Neural progenitor cell (in vitro differentiated cells): ENCODE measurements at regions not wholly inside any gene's neighbourhood (a gene's known extent, or its start where the extent isn't known, plus 50 kb on each side); places are given as distances from the start of the nearest gene placed in this dataset.

ENCODE experiments used
- DNase-seq: peaks from one replicate; pipeline ENCODE4 v3.0.0-alpha.2; 2016; ENCODE audit warnings: low spot score
- H2AFZ ChIP-seq: fragments of 200-600 bp; sonication (generic); replicated peaks from 2 replicates; pipeline ENCODE4 v1.6.1; 2016; ENCODE audit warnings: antibody characterized with exemption
- H3F3A ChIP-seq: fragments of 200-600 bp; sonication (generic); 2 replicates; pipeline ENCODE4 v1.6.1; 2016; ENCODE audit warnings: antibody characterized with exemption, low read depth
- H3K27ac ChIP-seq: fragments of 200-600 bp; sonication (generic); 2 replicates; pipeline ENCODE4 v1.5.1; 2016; ENCODE audit warnings: mild to moderate bottlenecking
- H3K27me3 ChIP-seq: fragments of 200-600 bp; sonication (generic); 2 replicates; pipeline ENCODE4 v1.6.1; 2016; ENCODE audit warnings: mild to moderate bottlenecking, moderate library complexity
- H3K36me3 ChIP-seq: fragments of 200-600 bp; sonication (generic); 2 replicates; pipeline ENCODE4 v1.5.1; 2016
- H3K4me1 ChIP-seq: fragments of 200-600 bp; sonication (generic); 2 replicates; pipeline ENCODE4 v1.6.1; 2016; ENCODE audit warnings: mixed run types
- H3K4me2 ChIP-seq: fragments of 200-600 bp; sonication (generic); 2 replicates; pipeline ENCODE4 v1.6.1; 2016
- H3K4me3 ChIP-seq: fragments of 200-600 bp; sonication (generic); 2 replicates; pipeline ENCODE4 v1.5.1; 2016
- H3K79me2 ChIP-seq: fragments of 200-600 bp; sonication (generic); 2 replicates; pipeline ENCODE4 v1.6.1; 2016; ENCODE audit warnings: low read depth
- H3K9ac ChIP-seq: fragments of 200-600 bp; sonication (generic); 2 replicates; pipeline ENCODE4 v1.6.1; 2016
- H3K9me3 ChIP-seq: fragments of 200-600 bp; sonication (generic); 2 replicates; pipeline ENCODE4 v1.5.1; 2016; ENCODE audit warnings: low read depth
- H4K20me1 ChIP-seq: fragments of 200-600 bp; sonication (generic); 2 replicates; pipeline ENCODE4 v1.6.1; 2016; ENCODE audit warnings: low read depth
- H3K27ac Mint-ChIP-seq: 3 replicates; pipeline ENCODE4 v1.8.0; 2021; ENCODE audit warnings: mixed read lengths
- H3K27me3 Mint-ChIP-seq: 2 replicates; pipeline ENCODE4 v1.8.0; 2022; ENCODE audit warnings: low read depth, mild to moderate bottlenecking, inconsistent platforms, moderate library complexity, mixed read lengths; ENCODE audit not compliant: insufficient read depth
- H3K36me3 Mint-ChIP-seq: 3 replicates; pipeline ENCODE4 v1.8.0; 2021; ENCODE audit warnings: mixed read lengths
- H3K4me1 Mint-ChIP-seq: 3 replicates; pipeline ENCODE4 v1.8.0; 2021; ENCODE audit warnings: mixed read lengths
- H3K4me3 Mint-ChIP-seq: 3 replicates; pipeline ENCODE4 v1.8.0; 2021; ENCODE audit warnings: mild to moderate bottlenecking, moderate library complexity, mixed read lengths
- H3K9me3 Mint-ChIP-seq: 3 replicates; pipeline ENCODE4 v1.8.0; 2020; ENCODE audit warnings: mixed read lengths
- CTCF ChIP-seq: fragments of 200-600 bp; sonication (generic); IDR thresholded peaks from 2 replicates; pipeline ENCODE4 v1.5.1; 2017; ENCODE audit warnings: antibody characterized with exemption, mild to moderate bottlenecking
- EZH2 ChIP-seq: fragments of 200-600 bp; sonication (generic); IDR thresholded peaks from 2 replicates; pipeline ENCODE4 v1.6.1; 2017; ENCODE audit warnings: antibody characterized with exemption, mild to moderate bottlenecking, moderate library complexity
- EZH2phosphoT487 ChIP-seq: fragments of 200-600 bp; sonication (generic); IDR thresholded peaks from 2 replicates; pipeline ENCODE4 v1.6.1; 2017; ENCODE audit warnings: antibody characterized with exemption

GRCh38 chr1:185412385-185413087 is 95.5 kb upstream of the IVNS1ABP start:
- Mint-ChIP-seq H3K9me3 (no peaks in the 10 kb centered on the region), H3K27me3 (no peaks in the 10 kb centered on the region), H3K27ac (no peak overlapping the region), H3K36me3 (no peaks in the 10 kb centered on the region), H3K4me1 (peaks cover 2% of the 10 kb centered on the region), H3K4me3 (no peak overlapping the region)
- no peak overlapping the region for H3K4me3 ChIP-seq
- H2AFZ ChIP-seq = no peak overlapping the region
- H3F3A ChIP-seq = no peaks in the 10 kb centered on the region
- H3K36me3 ChIP-seq = no peaks in the 10 kb centered on the region
- no peaks in the 10 kb centered on the region for H4K20me1 ChIP-seq
- no peak for DNase-seq
- TF ChIP-seq EZH2phosphoT487 (no peak), CTCF (no peak), EZH2 (no peak)
- H3K27me3 ChIP-seq = no peaks in the 10 kb centered on the region
- no peak overlapping the region for H3K9ac ChIP-seq
- no peaks in the 10 kb centered on the region for H3K4me1 ChIP-seq
- no peak overlapping the region for H3K4me2 ChIP-seq
- no peaks in the 10 kb centered on the region for H3K79me2 ChIP-seq
- H3K27ac ChIP-seq = no peak overlapping the region
- H3K9me3 ChIP-seq = no peaks in the 10 kb centered on the region

GRCh38 chr1:185409763-185410528 is 92.9 kb upstream of the IVNS1ABP start:
- peaks cover 4% of the 10 kb centered on the region for H3K9me3 Mint-ChIP-seq

GRCh38 chr1:185409345-185409744 is 92.3 kb upstream of the IVNS1ABP start:
- H3K27ac ChIP-seq = no peak overlapping the region
- no peak overlapping the region for H3K9ac ChIP-seq
- peaks cover 11% of the 10 kb centered on the region for H3K4me1 Mint-ChIP-seq
- TF ChIP-seq EZH2phosphoT487 (no peak), CTCF (no peak), EZH2 (no peak)
- H3K27me3 Mint-ChIP-seq = no peaks in the 10 kb centered on the region
- H3K4me2 ChIP-seq = no peak overlapping the region
- peaks cover 4% of the 10 kb centered on the region for H3K9me3 Mint-ChIP-seq
- H3K4me1 ChIP-seq = peaks cover 4% of the 10 kb centered on the region
- H3K79me2 ChIP-seq = no peaks in the 10 kb centered on the region
- H3K36me3 ChIP-seq = no peaks in the 10 kb centered on the region
- no peak for DNase-seq
- no peak overlapping the region for H3K4me3 ChIP-seq
- H4K20me1 ChIP-seq = no peaks in the 10 kb centered on the region
- H3K4me3 Mint-ChIP-seq = no peak overlapping the region
- H3F3A ChIP-seq = no peaks in the 10 kb centered on the region
- H3K36me3 Mint-ChIP-seq = no peaks in the 10 kb centered on the region
- H2AFZ ChIP-seq = no peak overlapping the region
- no peak overlapping the region for H3K27ac Mint-ChIP-seq
- no peaks in the 10 kb centered on the region for H3K27me3 ChIP-seq
- H3K9me3 ChIP-seq = no peaks in the 10 kb centered on the region

More at GRCh38 chr1:185409763-185410528, 92.9 kb upstream of the IVNS1ABP start:
- Histone ChIP-seq H3F3A (no peaks in the 10 kb centered on the region), H3K4me2 (no peak overlapping the region), H3K9me3 (no peaks in the 10 kb centered on the region), H2AFZ (no peak overlapping the region), H3K4me3 (no peak overlapping the region), H3K9ac (no peak overlapping the region), H3K27ac (no peak overlapping the region), H3K36me3 (no peaks in the 10 kb centered on the region), H4K20me1 (no peaks in the 10 kb centered on the region), H3K4me1 (no peaks in the 10 kb centered on the region), H3K27me3 (no peaks in the 10 kb centered on the region), H3K79me2 (no peaks in the 10 kb centered on the region)
- H3K4me1 Mint-ChIP-seq = peaks cover 5% of the 10 kb centered on the region
- no peak for TF ChIP-seq EZH2
- TF ChIP-seq EZH2phosphoT487 = no peak
- no peak for TF ChIP-seq CTCF
- no peak for DNase-seq
- H3K36me3 Mint-ChIP-seq = no peaks in the 10 kb centered on the region
- H3K27me3 Mint-ChIP-seq = no peaks in the 10 kb centered on the region
- no peak overlapping the region for H3K27ac Mint-ChIP-seq
- H3K4me3 Mint-ChIP-seq = no peak overlapping the region
